HG02642 (cell line): ENCODE measurements at regions not wholly inside any gene's neighbourhood (a gene's known extent, or its start where the extent isn't known, plus 50 kb on each side); places are given as distances from the start of the nearest gene placed in this dataset.
"Not testable (repeated sequence)": the region's sequence is repeated elsewhere in the genome, so short reads cannot be mapped to it uniquely, and the experiment has no call there.

Experiments
- ATAC-seq: cut with Tn5 transposase; IDR thresholded peaks from one replicate; pipeline ENCODE4 v1.9.1; 2021; ENCODE audit warnings: mild to moderate bottlenecking; ENCODE audit not compliant: unreplicated experiment, poor library complexity

DNA sequence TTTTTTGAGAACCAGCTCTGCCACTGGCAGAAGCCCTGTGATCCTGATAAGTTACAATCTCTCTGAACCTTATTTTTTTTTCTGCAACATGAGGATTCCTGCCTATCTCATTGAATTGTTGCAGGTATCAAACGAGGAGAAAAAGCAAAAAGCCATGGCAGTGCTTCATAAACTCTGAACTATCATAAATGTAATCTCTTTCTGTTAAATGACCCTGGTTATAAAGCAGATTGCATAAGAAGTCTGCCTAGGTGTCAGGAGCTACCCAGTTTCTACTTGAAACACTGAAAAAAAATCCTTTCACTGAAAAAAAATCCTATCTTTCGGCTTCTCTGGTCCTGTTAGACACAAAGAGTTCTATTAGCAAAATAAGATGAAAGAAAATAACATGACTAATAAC lies 172.7 kb downstream of the FAM43A start:
- no peak for ATAC-seq

DNA sequence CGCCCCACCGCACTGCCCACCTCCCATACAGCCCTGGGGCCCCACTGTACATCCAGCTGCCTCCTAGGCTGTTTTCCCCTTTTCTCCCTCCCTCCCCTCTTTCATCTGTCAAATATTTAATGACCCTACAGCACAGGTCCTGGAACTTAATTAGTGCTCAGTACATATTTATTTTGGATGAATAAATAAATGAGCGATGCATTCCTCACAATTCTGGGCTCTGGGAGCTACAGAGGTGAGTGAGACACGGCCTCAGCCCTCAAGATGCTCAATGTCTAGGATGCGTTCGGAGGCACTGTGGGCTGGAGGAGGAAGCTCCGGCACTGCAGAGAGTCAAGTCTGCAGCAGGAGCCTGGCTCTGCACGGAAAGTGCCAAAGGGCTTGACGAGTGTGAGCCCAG lies 175.0 kb downstream of the FAM43A start:
- ATAC-seq = no peak

DNA sequence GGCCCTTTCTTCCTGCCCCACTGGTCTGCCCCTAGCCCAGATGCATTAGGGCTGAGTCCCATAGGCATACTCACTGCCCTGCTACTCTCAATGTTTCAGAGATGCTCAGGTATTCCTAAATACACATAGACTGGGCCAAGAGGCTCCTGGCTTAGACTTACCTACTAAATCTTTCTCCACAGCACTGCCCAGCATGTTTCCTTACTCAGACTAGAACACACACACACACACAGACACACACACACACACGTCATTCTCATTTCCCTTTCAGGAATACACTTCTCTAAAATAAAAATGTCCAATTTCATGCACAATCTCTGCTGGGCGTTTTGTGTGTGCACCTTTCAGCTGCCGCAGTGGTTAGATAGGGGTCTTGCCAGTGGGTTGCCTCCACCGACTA lies 175.7 kb downstream of the FAM43A start:
- ATAC-seq = no peak

DNA sequence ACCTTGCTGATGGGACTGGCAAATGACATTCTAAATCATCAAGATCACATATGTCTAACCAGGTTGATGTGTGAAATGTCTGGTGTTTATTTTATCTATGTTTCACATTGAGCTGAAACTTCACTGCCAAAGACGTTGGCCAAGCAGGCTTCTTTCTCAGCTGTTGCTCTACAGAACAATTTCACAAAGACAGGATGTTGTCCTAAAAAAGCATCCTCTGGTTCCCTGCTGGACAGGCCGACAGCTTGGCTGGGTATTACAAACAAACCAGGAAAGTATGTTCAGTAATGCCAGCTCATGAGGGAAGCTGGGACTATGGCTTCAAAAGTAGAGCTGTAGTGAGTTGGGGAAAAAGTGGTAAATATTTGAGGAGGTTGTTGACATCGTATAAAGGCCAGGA lies 179.4 kb downstream of the FAM43A start:
- ATAC-seq = no peak

DNA sequence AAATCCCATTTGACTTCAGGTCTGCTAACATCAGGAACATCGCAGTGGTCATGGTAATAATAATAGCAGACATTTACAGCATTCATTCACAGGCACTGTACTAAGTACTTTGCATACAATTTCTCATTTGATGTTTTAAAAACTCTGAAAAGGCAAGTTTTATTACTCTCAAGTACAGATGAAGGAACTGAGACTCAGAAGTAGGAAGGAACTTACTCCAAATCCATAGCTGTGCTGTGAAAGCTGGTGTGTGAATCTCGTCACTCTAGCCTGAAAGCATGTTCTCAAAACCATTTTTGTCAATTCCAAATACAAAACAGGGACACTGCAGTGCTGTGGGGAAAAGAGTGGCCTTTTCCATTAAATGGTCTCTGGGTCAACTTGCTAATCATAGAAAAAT lies 179.9 kb downstream of the FAM43A start:
- no peak for ATAC-seq

DNA sequence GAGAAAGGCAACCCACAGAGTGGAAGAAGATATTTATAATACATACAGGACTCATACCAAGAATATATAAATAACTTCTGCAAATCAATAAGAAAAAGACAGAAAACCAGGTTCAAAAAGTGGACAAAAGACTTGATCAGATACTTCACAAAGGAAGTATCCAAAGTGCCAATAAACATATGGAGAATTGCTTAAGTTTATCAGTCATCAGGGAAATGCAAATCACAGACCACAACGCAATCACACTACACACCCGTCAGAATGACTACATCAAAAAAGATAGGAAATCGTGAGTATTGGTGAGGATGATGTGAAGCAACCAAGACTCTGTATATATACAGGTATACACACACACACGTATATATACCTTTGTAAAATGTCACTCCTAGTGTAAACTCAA lies 180.6 kb downstream of the FAM43A start:
- no peak for ATAC-seq

DNA sequence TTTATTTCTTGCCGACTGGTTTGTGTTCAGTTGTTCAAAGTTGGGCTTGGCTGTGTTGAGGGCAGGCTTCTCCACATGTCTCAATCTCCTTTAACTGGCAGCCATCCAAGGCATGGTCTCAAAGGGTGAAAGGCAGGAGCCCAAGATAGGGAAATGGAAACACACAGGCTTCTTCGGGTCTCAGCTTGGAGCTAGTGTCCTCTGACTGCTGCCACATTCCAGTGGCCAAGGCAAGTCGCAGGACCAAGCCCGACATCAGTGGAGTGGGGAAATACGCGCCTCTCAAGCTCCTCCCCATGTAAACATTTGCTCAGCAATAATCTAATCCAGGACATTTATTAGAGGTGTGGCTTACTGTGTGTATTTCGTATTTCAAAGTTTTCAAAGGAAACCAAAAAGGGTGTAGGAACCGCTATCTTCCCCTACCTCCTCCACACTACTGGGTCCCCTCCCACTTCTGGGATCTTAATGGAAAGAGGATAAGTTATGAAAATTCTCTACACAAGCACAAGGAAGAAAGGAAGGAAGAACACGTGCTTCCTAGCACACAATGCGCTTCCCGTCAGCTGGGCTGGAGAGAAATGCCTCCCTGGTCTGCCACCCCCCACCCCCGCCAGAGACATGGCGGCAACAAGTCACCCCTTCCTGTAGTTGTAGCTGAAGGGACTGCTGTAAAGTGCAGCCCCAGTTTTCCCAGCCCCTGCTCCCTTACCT lies 181.7 kb downstream of the FAM43A start:
- ATAC-seq = no peak

DNA sequence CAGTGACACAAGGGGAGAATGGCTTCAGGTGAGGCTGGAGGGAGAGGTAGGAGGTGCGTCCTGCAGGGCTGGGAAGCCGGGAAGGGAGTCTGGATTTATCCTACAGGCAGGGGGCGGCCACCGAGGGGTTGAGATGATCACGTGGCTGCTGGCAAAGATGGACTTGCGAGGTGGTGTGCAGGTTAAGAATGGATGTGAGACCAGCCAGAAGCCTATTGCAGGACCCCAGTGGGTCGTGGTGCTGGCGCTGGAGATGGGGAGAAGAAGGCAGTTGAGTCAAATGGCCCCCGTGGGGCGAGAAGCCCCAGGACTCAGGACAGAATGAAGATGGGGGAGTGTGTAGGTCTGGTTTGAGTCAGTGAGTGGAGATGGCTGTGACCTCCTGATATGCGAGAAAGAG lies 183.1 kb downstream of the FAM43A start:
- no peak for ATAC-seq

DNA sequence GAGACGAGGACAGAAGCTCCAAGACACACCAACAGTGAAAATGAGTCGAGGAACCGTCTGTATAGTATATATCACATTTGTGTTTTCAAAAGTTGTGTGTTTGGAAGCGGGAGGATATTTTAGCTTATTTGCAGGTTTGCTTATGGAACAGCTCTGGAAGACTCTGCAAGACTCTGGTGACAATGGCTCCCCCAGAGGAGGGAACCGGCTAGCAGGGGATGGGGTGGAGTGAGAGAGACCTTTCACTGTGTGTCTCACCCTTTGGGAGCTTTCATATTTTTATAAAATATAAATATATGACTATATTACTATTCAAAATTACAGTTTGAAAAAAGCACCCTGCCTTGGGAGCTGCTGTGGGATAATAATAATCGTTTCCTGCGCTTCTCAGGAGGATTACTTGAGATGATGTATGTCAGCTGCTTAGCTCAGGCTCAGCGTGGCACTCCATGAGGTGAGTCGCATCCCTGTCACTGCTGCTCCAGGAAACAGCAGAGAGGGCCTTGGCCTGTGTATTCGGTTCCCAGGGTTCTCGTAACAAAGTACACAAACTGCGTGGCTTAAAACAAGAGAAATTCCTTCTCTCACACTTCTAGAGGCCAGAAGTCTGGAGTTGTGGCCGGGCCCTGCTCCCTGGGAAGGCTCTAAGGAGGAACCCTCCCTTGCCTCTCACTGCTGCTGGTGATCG lies 183.9 kb downstream of the FAM43A start:
- no peak for ATAC-seq

DNA sequence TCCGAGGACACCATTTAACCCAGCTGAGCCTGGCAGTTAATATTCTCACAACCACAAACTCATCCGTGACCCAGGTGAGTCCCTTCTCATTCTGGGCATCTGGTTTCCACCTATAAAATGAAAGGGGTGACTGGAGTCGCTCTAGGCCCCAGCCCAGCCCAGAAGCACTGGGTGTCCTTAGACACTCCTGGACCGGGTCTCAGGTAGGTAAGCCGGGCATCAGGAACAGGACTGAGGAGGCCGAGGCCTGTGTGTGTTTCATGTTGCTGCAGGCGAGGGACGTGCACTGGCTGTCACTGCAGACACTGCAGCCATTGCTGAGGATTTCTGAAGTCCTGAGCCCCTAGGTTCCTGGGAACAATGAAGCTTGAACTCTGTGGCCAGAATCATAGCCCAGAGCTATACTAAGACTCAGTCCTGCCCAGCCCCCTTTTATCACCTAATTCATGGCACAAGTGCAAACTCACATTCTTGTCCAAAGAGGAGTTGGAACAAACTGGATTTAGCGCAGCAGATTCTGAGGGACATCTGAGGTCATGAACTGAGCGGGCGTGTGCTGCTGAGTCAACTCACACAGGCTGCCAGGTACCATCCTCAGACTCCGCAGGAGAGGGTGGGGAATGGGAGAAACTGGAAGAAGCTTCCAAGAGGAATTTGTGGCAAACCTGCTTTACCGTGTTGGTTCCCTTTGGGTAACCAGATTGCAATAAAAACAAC lies 184.9 kb downstream of the FAM43A start:
- no peak for ATAC-seq

DNA sequence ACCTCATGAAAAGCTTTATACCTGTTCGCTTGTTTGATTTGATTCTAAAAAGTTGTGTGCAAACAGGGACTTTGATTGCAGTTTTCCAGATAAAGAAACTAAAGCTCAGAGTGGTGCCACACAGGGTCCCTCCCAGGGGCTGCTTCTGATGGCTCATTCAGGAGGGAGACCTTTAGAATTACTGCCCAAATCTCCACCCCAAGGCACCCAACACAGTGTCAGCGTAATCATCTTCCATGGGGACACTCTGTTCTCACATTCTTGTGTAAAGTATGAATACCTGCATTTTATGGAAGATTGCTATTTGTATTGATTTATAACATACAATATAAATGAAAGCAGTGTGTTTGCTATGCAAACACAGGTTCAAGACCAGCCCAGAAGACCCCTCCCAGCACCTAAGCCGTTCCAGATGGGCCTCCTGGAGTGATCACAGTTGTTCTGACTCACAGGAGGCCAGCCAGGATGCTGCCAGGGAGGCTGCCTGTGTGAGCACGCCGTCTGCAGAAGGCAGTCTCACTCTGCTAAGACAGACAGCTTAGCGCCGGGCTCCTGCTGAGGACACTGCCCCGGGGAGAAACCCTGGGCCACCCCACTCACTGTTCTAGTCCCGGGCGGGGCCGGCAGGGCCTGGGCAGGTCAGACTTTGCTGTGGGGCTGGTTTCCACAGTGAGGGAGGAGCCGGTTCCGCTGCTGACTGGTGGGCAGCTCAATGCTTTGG lies 185.6 kb downstream of the FAM43A start:
- ATAC-seq = no peak

DNA sequence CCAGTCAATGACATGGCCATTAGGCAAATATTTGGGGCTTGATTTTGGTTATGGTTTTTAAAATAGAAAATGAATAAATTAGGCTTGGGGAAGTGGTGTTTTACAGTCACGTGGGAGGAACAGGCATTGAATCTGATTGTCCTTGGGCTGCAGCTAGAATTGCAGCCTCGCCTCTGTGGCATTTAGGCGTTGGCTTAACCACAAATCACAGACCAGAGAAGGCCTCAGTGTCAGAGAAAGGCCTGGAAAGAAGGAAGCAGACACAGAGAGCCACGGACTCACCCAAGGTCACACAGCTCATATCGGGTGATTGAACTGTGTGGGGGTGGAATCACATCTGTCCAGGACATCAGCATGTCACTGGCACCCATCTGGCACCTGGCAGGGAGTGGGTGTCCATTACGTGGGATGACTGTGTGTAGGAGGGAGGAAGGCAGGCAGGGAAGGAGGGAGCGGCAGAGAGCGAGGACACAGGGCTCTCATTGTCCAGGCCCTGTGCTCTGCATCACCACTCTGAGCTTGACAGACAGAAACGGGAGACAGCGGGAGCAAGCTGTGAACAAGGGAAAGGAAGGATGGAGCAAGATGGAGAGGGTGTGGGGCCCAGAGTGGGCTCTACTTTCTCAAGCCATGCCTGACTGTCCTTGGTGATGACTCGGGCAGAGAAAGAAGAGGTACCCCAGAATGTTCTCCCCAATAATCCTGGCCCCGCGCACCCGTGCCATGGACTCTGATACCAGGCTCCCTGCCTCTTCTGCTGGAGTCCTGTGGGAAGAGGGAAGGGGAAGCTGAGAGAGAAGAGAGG lies 186.4 kb downstream of the FAM43A start:
- no peak for ATAC-seq

DNA sequence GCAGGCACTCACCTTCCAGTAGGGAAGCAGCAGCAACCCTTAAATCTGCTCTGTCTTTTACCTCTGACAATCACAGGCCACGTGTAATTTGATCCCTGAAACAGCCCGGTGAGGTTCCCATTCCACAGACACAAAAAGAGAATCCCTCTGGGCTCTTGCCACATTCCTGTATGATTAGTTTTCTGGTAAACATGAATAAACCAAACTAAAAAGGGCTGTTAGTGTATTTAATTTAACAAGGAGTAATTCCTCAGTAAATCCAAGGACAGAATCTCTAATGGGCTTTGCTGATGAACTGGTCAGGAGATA lies 186.9 kb downstream of the FAM43A start:
- no peak for ATAC-seq

DNA sequence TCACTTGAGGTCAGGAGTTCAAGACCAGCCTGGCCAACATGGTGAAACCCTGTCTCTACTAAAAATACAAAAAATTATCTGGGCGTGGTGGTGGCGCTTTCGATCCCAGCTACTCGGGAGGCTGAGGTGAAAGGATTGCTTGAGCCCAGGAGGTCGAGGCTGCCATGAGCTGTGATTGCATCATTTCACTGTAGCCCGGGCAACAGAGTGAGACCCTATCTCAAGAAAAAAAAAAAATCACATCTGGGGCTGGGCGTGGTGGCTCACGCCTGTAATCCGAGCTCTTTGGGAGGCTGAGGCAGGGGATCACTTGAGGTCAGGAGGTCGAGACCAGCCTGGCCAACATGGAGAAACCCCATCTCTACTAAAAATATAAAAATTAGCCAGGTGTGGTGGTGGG lies 187.8 kb downstream of the FAM43A start:
- ATAC-seq = not testable (repeated sequence)

DNA sequence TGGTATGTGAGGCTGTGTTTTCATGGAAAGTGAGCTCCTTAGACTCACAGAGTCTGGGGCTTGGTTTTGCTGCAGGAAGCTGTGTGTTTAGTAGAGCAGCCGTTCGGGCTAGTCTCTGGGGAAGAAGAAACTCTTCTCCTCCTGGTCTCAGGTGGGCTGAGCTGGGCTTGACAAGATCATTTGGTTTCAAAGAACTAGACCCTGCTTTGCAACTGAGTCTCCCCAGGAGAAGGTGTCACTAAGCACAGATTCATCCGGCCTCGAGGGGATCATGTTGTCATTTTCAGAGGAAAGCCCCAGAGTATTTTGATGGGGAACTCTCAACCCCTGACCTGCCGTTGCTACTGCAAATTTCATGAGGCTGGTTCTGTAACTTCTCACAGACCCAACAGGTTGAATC lies 188.5 kb downstream of the FAM43A start:
- no peak for ATAC-seq

DNA sequence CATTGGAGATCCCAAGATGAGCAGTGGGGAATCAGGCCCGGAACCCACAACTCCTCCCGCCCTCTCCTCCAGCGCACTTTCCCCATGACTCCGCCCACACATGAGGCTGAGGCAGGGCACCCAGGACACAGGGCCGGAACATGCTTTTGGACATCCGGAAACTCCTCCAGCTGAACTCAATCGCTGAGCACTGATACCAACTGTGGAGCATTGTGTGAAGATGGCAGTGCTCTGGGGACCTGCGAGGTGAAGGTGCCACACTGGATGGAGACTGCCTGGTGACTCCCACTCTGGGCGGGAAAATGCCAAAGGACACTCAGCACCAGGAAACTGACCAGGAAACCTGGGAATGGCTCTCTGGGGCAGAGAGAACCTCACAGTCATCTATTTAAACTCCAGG lies 189.1 kb downstream of the FAM43A start:
- ATAC-seq = no peak

DNA sequence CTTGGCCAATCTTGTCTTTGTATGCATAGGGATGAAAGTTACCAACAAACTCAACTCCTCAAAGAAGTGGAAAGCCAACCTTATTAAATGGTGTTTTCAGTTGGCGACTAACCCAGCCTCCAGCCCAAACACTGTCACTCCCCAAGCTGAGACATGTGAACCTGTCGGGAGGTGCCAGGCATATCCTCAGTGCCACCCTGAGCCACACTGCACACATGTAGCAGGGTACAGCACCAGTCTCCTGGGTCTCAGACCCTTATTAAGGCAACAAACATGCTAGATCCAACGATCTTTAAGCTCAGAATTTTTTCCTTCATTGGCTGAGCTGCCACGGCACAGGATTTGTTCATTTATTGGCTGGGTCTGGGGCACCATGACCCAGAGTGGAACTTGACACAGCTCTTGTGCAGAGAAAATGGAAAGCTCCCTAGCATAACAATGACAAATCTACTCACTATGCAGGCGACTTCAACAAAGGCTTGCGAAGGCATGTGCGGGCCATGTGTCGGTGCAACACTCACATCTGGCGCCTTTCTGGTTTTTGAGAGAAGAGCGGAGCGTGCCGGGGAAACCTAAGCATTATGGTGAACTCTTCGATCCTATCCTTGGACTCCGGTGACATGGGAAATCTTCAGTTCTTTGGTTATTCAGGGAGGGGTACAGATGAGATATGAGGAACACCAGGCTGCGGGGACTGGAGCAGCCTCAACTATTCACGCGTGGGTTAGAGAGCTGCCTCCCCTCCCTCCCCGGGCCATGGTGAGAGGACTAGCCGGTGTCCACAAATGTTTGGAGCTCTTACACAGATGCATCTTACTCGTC lies 190.1 kb downstream of the FAM43A start:
- ATAC-seq = no peak

DNA sequence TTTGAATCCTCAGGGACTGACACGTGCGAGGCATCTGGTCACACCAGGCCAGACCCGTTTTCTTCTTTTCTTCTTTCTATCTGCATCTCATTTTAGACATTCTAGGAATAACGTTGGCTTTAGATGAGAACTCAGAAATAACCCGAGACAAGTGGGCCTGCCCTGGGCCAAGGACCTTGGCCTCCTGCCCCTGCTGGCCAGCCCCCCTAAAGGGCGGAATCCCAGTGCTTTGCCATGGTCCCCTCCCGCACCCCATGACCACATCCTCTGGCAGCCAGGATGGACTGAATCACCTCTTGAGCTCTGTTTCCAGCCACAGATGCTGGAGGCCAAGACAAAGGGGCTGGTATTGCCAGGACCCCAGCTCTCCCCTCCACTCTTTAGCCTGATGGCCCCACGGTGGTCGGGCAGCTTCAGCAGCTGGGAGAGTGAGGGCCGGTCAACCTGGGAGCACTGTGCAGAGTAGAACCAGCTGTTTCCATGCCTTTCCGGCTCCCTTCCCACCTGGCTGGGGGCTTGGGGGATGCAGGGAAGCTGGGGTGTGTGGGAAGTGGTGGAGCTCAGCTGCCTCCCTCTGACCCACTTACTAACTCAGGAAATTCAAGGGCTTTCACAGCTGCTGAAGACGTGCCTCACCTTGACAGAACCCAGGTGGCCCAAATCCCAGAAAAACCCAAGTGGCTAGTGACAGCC lies 190.9 kb downstream of the FAM43A start:
- no peak for ATAC-seq
